CD4-positive, alpha-beta T cell (primary cell): ENCODE measurements at regions not wholly inside any gene's neighbourhood (a gene's known extent, or its start where the extent isn't known, plus 50 kb on each side); places are given as distances from the start of the nearest gene placed in this dataset.

Experiments used
- ATAC-seq: fragments of 200-7000 bp; cut with Tn5 transposase; one replicate; pipeline ENCODE4 v1.10.0; 2022; ENCODE audit warnings: mild to moderate bottlenecking; ENCODE audit not compliant: poor library complexity
- CTCF ChIA-PET: fragments of 350-600 bp; sonication (Branson Sonifier 250); formaldehyde crosslinking; loops from one replicate; lab custom pipeline; 2021; ENCODE audit warnings: antibody characterized with exemption, inconsistent platforms; lab: Charles Lee
- POLR2A ChIA-PET: fragments of 350-600 bp; sonication (Branson Sonifier 250); formaldehyde crosslinking; loops from one replicate; lab custom pipeline; 2021; ENCODE audit warnings: antibody characterized with exemption, inconsistent platforms; lab: Charles Lee
- DNase-seq, 14 experiments: peaks; one replicate each; pipeline ENCODE4 v3.0.0-alpha.2; 2013 to 2020; ENCODE audit warnings: mixed read lengths in 2 of 14
- H3K27ac ChIP-seq, 2 donors: one replicate each; pipeline versions ENCODE4 v1.5.1 to v1.7.0; 2013; ENCODE audit warnings: low read length in 2 of 2, low read depth in 1 of 2, mild to moderate bottlenecking in 1 of 2
- H3K27me3 ChIP-seq, 2 experiments: 1 replicate in 1 of 2; 2 replicates in 1 of 2; pipeline versions ENCODE4 v1.6.1 to v1.7.0; 2013; ENCODE audit warnings: low read length in 2 of 2, control low read depth in 1 of 2, mild to moderate bottlenecking in 1 of 2, moderate library complexity in 1 of 2; ENCODE audit not compliant: insufficient read depth in 2 of 2, control insufficient read depth in 1 of 2
- H3K36me3 ChIP-seq: one replicate; pipeline ENCODE4 v1.6.1; 2013; ENCODE audit warnings: low read length, control low read depth; ENCODE audit not compliant: insufficient read depth
- H3K4me1 ChIP-seq: one replicate; pipeline ENCODE4 v1.6.1; 2013; ENCODE audit warnings: low read length, control low read depth; ENCODE audit not compliant: insufficient read depth
- H3K4me3 ChIP-seq: one replicate; pipeline ENCODE4 v1.5.1; 2013; ENCODE audit warnings: mild to moderate bottlenecking, low read length, moderate library complexity
- H3K9me3 ChIP-seq, 2 experiments: 1 replicate in 1 of 2; 2 replicates in 1 of 2; pipeline versions ENCODE4 v1.6.1 to v1.7.0; 2013; ENCODE audit warnings: low read length in 2 of 2, mild to moderate bottlenecking in 2 of 2, control low read depth in 1 of 2, moderate library complexity in 1 of 2; ENCODE audit not compliant: control insufficient read depth in 1 of 2, insufficient read depth in 1 of 2
- H3K27ac Mint-ChIP-seq: one replicate; pipeline ENCODE4 v1.8.0; 2020; ENCODE audit warnings: mixed read lengths
- H3K27me3 Mint-ChIP-seq: one replicate; pipeline ENCODE4 v1.8.0; 2021; ENCODE audit warnings: mixed read lengths
- H3K36me3 Mint-ChIP-seq: one replicate; pipeline ENCODE4 v1.8.0; 2021; ENCODE audit warnings: low read depth, mixed read lengths
- H3K4me1 Mint-ChIP-seq: one replicate; pipeline ENCODE4 v1.8.0; 2021; ENCODE audit warnings: low read depth, mixed read lengths
- H3K4me3 Mint-ChIP-seq: one replicate; pipeline ENCODE4 v1.8.0; 2020; ENCODE audit warnings: mild to moderate bottlenecking, mixed read lengths
- H3K9me3 Mint-ChIP-seq: one replicate; pipeline ENCODE4 v1.8.0; 2020; ENCODE audit warnings: mixed read lengths
- intact Hi-C, 2 experiments: fragments of 100-400 bp; cut with DNase I in 1 of 2; cut with micrococcal nuclease in 1 of 2; formaldehyde crosslinking; loops; one replicate each; pipeline versions ENCODE4 v1.15.1 to v1.9.0; 2023 to 2025; cut with DNase I, micrococcal nuclease
- TF ChIP-seq, protein P1 (sequence below): fragments of 200-600 bp; IDR thresholded peaks from one replicate; pipeline ENCODE4 v1.8.0; 2022; ENCODE audit warnings: antibody characterized with exemption, mild to moderate bottlenecking

DNA sequence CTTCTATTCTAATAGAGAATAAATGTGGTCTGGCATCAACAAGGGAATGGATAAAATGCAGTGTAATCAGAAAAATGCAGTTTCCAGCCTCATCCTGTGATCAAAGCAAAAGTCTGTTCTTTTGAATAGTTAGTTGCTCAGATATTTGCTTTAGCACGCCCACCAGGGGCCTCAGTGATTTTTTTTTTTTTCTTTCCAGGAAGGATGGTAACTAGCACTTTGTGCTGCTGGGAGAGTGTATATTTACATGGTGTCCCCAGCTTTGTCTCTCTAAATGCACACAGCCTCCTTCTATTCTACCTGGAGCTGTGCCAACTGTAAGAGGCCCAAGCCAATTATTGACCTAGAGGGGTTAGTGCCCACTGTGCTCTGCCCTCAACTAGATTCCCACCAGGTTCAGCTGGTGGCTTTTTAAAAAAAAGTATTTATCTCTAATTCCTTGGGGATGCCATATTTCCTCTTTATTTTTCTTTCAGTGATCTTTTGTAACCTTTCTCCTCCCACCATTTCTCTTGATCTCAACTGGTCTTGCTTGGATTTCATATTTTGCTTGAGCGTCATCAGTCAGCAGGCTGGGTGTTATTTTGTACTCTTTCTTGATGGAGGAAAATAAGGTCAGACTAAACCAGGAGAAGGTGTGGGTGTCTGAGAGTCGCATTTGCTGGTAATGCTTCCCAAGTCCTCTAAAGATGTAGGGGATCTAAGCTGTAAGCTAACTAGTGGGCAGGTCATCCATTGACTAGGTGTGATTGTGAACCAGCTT lies 193.0 kb upstream of the C9orf72 start:
- H3K9me3 Mint-ChIP-seq, result no peaks in the 10 kb centered on the region
- TF ChIP-seq, protein P1, sequence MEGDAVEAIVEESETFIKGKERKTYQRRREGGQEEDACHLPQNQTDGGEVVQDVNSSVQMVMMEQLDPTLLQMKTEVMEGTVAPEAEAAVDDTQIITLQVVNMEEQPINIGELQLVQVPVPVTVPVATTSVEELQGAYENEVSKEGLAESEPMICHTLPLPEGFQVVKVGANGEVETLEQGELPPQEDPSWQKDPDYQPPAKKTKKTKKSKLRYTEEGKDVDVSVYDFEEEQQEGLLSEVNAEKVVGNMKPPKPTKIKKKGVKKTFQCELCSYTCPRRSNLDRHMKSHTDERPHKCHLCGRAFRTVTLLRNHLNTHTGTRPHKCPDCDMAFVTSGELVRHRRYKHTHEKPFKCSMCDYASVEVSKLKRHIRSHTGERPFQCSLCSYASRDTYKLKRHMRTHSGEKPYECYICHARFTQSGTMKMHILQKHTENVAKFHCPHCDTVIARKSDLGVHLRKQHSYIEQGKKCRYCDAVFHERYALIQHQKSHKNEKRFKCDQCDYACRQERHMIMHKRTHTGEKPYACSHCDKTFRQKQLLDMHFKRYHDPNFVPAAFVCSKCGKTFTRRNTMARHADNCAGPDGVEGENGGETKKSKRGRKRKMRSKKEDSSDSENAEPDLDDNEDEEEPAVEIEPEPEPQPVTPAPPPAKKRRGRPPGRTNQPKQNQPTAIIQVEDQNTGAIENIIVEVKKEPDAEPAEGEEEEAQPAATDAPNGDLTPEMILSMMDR, result no peak
- POLR2A ChIA-PET, result no interaction called here
- no peak for ATAC-seq
- H3K27me3 Mint-ChIP-seq, result no peaks in the 10 kb centered on the region
- H3K4me1 ChIP-seq, result no peaks in the 10 kb centered on the region
- H3K4me1 Mint-ChIP-seq, result no peaks in the 10 kb centered on the region
- H3K4me3 Mint-ChIP-seq, result no peak overlapping the region
- H3K36me3 ChIP-seq, result no peaks in the 10 kb centered on the region
- no peak overlapping the region for H3K27ac ChIP-seq
- DNase-seq, result no peak
- no peaks in the 10 kb centered on the region for H3K36me3 Mint-ChIP-seq
- H3K9me3 ChIP-seq, result no peaks in the 10 kb centered on the region
- H3K27ac Mint-ChIP-seq, result no peak overlapping the region
- H3K4me3 ChIP-seq, result no peak overlapping the region
- CTCF ChIA-PET, result no interaction called here
- no peaks in the 10 kb centered on the region for H3K27me3 ChIP-seq
- intact Hi-C loops, result no loop called here

DNA sequence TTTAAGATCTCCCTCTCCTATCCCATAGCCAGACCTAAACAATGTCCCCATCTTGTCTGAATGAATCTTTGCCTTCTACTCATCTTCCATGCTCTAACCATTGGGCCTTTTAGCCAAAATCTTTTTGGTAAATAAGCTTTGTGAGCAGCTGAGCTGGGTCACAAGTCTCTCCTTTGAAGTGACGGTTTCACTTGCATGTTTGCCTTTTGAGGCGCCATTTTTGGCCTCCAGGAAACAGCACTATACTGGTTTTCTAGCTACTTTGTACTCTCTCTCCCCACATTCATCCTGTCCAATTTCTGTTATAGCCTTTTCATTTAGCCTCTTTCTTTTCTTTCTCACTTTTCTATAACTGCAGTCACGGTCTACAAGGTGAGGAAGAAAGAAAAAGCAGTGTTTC lies 195.5 kb upstream of the C9orf72 start:
- H3K4me1 Mint-ChIP-seq, result no peaks in the 10 kb centered on the region
- Histone ChIP-seq H3K27ac (no peak overlapping the region), H3K36me3 (no peaks in the 10 kb centered on the region), H3K27me3 (no peaks in the 10 kb centered on the region), H3K9me3 (no peaks in the 10 kb centered on the region), H3K4me1 (no peaks in the 10 kb centered on the region), H3K4me3 (no peak overlapping the region)
- CTCF ChIA-PET, result no interaction called here
- intact Hi-C loops, result no loop called here
- no peaks in the 10 kb centered on the region for H3K9me3 Mint-ChIP-seq
- no peak overlapping the region for H3K27ac Mint-ChIP-seq
- H3K4me3 Mint-ChIP-seq, result no peak overlapping the region
- no peak for DNase-seq
- ATAC-seq, result no peak
- no peaks in the 10 kb centered on the region for H3K36me3 Mint-ChIP-seq
- H3K27me3 Mint-ChIP-seq, result no peaks in the 10 kb centered on the region
- POLR2A ChIA-PET, result no interaction called here
- TF ChIP-seq, protein P1, result no peak

DNA sequence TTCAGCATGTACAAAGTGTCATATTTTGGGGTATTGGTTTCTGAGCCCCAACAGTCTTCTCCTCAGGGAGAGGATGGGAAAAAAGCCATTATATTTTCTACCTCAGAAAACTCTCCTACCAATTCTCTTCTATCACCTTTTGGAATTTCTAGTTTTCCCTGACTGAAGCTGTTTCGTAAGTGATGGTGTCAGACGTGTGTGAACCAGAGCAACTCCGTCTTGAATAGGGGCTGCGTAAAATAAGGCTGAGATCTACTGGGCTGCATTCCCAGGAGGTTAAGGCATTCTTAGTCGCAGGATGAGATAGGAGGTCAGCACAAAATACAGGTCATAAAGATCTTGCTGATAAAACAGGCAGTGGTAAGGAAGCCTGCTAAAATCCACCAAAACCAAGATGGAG lies 197.3 kb upstream of the C9orf72 start:
- Mint-ChIP-seq H3K27me3 (no peaks in the 10 kb centered on the region), H3K36me3 (no peaks in the 10 kb centered on the region), H3K27ac (no peak overlapping the region), H3K4me3 (no peak overlapping the region), H3K4me1 (no peaks in the 10 kb centered on the region), H3K9me3 (no peaks in the 10 kb centered on the region)
- Histone ChIP-seq H3K4me1 (no peaks in the 10 kb centered on the region), H3K4me3 (no peak overlapping the region), H3K36me3 (no peaks in the 10 kb centered on the region), H3K9me3 (no peaks in the 10 kb centered on the region), H3K27me3 (no peaks in the 10 kb centered on the region), H3K27ac (no peak overlapping the region)
- TF ChIP-seq, protein P1, result no peak
- ChIA-PET POLR2A (no interaction called here), CTCF (no interaction called here)
- ATAC-seq, result no peak
- DNase-seq, result no peak
- intact Hi-C loops, result no loop called here
